Progenitor cell of endocrine pancreas (in vitro differentiated cells): ENCODE measurements at regions not wholly inside any gene's neighbourhood (a gene's known extent, or its start where the extent isn't known, plus 50 kb on each side); places are given as distances from the start of the nearest gene placed in this dataset.

Experiments
- DNase-seq: peaks from one replicate; pipeline ENCODE4 v3.0.0; 2021; ENCODE audit warnings: low spot score; ENCODE audit not compliant: unreplicated experiment
- H3K27ac Mint-ChIP-seq: 2 replicates; pipeline ENCODE4 v1.8.0; 2021; ENCODE audit warnings: mild to moderate bottlenecking, moderate library complexity, mixed read lengths
- H3K27me3 Mint-ChIP-seq: 2 replicates; pipeline ENCODE4 v1.8.0; 2021; ENCODE audit warnings: mixed read lengths
- H3K36me3 Mint-ChIP-seq: 2 replicates; pipeline ENCODE4 v1.8.0; 2022; ENCODE audit warnings: mixed read lengths; ENCODE audit not compliant: insufficient read depth
- H3K4me1 Mint-ChIP-seq: 2 replicates; pipeline ENCODE4 v1.8.0; 2021; ENCODE audit warnings: low read depth, mixed read lengths
- H3K4me3 Mint-ChIP-seq: 2 replicates; pipeline ENCODE4 v1.8.0; 2021; ENCODE audit warnings: low read depth, mild to moderate bottlenecking, moderate library complexity, mixed read lengths
- H3K9me3 Mint-ChIP-seq: 2 replicates; pipeline ENCODE4 v1.8.0; 2021; ENCODE audit warnings: low read depth, mixed read lengths
- TF ChIP-seq, protein P1 (sequence below): fragments of 200-600 bp; sonication (generic); IDR thresholded peaks from one replicate; pipeline ENCODE4 v1.5.0; 2021; ENCODE audit warnings: antibody characterized with exemption, mild to moderate bottlenecking; ENCODE audit not compliant: unreplicated experiment

DNA sequence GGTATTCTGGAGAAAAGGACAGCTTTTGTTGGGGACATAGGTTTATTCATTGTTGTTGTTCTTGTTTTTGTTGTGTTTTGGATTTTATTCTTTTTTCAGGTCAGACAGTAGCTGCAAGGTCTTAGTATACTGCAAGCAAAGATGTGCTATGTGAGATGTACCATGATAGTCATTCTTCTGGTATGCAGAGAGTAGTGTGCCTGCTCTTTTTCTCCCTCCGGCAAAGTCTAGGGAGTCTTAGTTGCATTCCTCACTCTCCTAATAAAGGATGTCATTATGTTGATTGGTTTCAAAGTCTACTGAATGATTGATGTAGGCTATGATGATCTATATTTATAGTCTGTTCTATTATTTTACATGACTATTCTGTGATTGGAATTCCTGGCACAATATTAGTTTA is 119.9 kb upstream of the POF1B start:
- Mint-ChIP-seq H3K36me3 (no peaks in the 10 kb centered on the region), H3K9me3 (peaks cover 15% of the 10 kb centered on the region), H3K27ac (no peak overlapping the region), H3K27me3 (no peaks in the 10 kb centered on the region), H3K4me3 (no peak overlapping the region), H3K4me1 (peaks cover 5% of the 10 kb centered on the region)
- TF ChIP-seq, protein P1, sequence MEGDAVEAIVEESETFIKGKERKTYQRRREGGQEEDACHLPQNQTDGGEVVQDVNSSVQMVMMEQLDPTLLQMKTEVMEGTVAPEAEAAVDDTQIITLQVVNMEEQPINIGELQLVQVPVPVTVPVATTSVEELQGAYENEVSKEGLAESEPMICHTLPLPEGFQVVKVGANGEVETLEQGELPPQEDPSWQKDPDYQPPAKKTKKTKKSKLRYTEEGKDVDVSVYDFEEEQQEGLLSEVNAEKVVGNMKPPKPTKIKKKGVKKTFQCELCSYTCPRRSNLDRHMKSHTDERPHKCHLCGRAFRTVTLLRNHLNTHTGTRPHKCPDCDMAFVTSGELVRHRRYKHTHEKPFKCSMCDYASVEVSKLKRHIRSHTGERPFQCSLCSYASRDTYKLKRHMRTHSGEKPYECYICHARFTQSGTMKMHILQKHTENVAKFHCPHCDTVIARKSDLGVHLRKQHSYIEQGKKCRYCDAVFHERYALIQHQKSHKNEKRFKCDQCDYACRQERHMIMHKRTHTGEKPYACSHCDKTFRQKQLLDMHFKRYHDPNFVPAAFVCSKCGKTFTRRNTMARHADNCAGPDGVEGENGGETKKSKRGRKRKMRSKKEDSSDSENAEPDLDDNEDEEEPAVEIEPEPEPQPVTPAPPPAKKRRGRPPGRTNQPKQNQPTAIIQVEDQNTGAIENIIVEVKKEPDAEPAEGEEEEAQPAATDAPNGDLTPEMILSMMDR, result no peak
- no peak for DNase-seq

- H3K36me3 Mint-ChIP-seq, result no peaks in the 10 kb centered on the region
- H3K4me1 Mint-ChIP-seq, result no peaks in the 10 kb centered on the region
- no peak overlapping the region for H3K27ac Mint-ChIP-seq
- H3K4me3 Mint-ChIP-seq, result no peak overlapping the region
- TF ChIP-seq, protein P1, result no peak
- H3K9me3 Mint-ChIP-seq, result peaks cover 24% of the 10 kb centered on the region
- H3K27me3 Mint-ChIP-seq, result no peaks in the 10 kb centered on the region
- DNase-seq, result no peak
These were observed 114.4 kb upstream of the POF1B start for GRCh38 chrX:85493821-85494220.

- Mint-ChIP-seq H3K27ac (no peak overlapping the region), H3K9me3 (peaks cover 11% of the 10 kb centered on the region), H3K36me3 (no peaks in the 10 kb centered on the region), H3K4me3 (no peak overlapping the region), H3K27me3 (no peaks in the 10 kb centered on the region), H3K4me1 (no peaks in the 10 kb centered on the region)
- DNase-seq, result no peak
- TF ChIP-seq, protein P1, result no peak
These were observed 74.8 kb upstream of the POF1B start for GRCh38 chrX:85454295-85454694.

GRCh38 chrX:85444613-85445012 is 65.1 kb upstream of the POF1B start:
- DNase-seq, result no peak
- Mint-ChIP-seq H3K36me3 (no peaks in the 10 kb centered on the region), H3K27me3 (no peaks in the 10 kb centered on the region), H3K9me3 (peaks cover 47% of the 10 kb centered on the region), H3K4me1 (no peaks in the 10 kb centered on the region), H3K4me3 (no peak overlapping the region), H3K27ac (no peak overlapping the region)
- TF ChIP-seq, protein P1, result no peak
